GM18870 (cell line): ENCODE measurements at regions not wholly inside any gene's neighbourhood (a gene's known extent, or its start where the extent isn't known, plus 50 kb on each side); places are given as distances from the start of the nearest gene placed in this dataset.
A peak's percentile ranks its signal among the peaks of the same experiment; 100 is the strongest.
"Not testable (repeated sequence)": the region's sequence is repeated elsewhere in the genome, so short reads cannot be mapped to it uniquely, and the experiment has no call there.

Experiments
- ATAC-seq: cut with Tn5 transposase; IDR thresholded peaks from one replicate; pipeline ENCODE4 v1.9.1; 2021; ENCODE audit warnings: moderate library complexity; ENCODE audit not compliant: unreplicated experiment

DNA sequence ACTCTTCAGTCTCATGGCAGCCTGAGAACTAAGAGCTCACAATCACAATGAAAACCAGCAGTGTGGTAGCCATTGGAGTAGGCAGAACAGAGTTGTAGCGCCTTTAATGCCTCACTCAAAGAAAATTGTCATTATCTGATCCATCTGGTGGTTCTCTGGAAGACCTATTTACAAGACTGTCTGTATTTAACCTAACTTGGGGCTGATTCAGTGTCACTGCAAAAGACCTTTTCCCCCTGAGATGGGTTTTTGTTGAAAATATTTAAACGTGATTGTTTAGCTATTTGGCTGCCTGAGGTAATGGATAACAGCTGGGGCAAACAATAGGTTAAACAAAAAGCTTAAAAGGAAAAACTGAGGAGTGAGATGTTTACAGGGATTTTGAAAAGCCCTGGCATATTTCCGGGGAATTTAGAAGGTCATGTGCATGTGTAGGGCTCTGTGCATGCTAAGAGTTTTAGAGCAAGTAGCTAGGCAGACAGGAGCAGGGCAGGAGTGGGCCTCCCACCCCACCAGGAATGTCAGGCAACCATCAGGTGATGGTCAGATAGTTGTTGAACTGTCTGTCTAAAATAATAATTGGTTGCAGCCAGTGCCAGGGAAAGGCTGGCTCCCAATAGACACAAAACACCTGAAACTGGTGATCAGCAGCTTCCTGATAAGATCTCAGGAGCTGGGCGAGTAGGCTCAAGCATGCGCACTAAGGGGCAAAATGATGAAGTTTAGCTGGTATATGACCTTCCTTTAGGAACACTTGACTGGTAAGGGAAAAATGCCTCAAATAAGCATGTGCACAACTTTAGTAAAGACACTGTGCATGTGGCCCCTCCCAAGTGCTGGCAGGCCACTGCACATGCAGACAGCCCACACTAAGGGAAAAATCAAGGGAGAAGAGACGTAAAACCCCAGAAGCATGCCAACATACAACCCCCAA is 70.8 kb upstream of the AKIRIN2 start:
- no peak for ATAC-seq

DNA sequence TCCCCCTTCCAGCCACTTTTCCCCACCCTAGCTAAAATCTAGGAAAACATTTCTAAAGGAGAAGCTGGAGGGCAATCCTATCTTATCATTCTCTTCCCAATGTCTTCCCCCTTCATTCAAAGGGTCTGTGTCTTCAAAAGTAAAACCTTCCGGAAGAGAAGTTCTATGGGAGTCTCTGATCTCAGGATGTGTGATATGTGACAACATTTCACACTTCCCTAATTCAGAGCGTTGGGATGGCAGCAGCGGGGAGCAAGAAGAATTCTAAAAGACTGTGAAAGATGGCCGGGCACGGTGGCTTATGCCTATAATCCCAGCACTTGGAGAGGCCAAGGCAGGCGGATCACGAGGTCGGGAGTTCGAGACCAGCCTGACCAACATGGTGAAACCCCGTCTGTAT is 65.4 kb upstream of the AKIRIN2 start:
- ATAC-seq = no peak

DNA sequence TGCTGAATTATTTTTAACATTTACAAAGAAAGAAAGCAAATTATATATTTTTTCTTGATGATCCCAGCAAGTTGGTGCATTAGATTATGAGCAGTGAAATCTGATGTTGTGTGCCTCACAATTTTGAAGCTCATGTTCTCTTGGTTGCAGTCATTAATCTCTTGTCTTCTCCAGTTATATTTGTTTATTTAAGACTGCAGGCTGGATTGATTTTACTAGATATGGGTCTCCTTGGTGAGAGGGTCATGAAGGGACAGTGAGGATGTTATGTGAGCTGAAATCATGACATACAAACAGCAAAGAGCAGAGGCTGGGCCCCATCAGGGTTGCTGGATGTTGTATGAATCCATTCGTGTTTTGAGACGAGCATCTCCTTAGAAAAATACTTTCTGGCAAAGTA is 64.2 kb upstream of the AKIRIN2 start:
- no peak for ATAC-seq

DNA sequence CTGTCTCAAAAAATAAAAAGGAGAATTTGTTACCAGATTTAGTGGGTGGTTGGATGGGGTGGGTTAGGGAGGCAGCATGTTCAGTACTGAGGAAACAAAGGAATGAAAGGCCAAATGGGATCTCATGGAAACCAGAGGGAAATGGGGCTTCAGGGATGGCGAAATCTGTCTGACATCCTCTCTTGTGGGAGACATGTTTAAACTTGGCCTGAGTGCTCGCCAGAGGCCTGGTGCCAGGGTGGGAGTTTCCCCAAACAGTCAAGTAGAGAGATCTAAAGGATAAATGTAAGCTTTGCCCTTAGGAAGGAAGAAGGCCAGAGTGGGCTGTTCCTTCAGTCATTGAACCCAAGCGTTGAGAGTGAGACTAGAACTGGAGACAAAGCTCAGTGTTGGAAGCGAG is 61.9 kb upstream of the AKIRIN2 start:
- no peak for ATAC-seq

DNA sequence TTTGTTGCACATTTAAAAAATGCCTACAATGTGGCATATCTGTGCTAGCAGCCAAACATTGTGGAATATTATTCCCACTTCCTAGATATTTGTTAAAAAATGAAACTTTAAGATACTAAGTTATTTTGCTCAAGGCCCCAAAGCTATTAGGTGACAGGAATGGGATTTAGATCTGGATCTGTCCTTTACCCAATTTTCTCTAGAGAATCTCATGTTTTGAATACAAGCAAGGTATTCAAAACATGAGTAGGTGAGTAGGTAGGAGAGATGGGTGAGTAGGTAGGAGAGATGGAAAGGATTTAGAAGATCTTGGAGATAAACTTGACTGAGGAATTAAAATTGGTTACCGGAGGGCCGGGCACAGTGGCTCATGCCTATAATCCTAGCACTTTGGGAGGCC is 61.2 kb upstream of the AKIRIN2 start:
- no peak for ATAC-seq

DNA sequence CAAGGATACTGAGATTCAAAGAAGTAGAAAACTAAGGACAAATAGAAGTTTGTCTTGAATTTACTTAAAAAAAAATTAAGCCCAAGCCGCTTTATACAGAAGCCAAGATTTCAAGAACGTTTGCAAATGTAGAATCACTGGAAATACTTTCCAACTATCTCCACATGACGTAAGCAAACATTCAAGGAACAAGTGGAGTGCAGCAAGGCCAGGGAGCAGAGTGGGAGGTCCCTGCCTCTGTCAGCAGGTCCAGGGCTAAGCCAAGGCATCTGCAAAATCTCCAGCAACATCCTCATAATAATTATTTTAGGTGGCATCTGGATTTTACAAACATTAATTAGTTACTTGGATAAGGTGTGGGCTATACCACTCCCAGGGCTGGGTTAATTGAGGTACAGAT is 60.1 kb upstream of the AKIRIN2 start:
- no peak for ATAC-seq

DNA sequence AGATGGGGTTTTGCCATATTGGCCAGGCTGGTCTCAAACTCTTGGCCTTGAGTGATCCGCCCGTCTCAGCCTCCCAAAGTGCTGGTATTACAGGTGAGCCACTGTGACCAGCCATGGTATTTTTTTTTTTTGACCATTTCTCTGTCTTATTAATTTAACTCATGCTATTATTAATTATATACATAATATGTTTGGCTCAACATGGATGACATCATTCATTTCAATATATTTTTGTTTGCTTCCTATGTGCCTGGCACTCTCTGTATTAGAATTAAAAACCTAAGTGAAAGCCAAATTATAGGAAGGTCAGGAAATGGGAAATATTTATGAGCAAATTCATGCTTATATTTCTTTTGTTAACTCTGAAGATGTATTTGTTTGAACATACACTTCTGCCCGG is 55.8 kb upstream of the AKIRIN2 start:
- ATAC-seq = no peak

DNA sequence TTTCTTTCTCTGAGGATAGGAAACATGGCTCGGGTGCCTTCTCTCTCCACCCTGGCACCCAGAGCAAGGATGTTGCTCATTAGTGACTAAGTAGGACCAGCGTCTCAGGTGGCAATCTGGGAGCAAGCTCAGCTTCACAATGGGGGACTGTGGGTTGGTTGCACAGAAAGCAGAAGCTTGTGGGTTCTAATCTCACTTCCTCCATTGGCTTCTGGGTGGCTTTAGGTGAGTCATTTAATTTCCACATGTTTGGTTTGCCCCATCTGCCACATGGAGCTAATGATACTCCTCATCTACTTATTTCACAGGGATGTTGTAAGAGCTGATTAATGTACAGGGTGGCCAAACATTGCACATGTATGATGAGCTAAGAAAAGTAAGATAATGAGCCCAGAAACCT is 54.8 kb upstream of the AKIRIN2 start:
- peak; percentile 95 for ATAC-seq

DNA sequence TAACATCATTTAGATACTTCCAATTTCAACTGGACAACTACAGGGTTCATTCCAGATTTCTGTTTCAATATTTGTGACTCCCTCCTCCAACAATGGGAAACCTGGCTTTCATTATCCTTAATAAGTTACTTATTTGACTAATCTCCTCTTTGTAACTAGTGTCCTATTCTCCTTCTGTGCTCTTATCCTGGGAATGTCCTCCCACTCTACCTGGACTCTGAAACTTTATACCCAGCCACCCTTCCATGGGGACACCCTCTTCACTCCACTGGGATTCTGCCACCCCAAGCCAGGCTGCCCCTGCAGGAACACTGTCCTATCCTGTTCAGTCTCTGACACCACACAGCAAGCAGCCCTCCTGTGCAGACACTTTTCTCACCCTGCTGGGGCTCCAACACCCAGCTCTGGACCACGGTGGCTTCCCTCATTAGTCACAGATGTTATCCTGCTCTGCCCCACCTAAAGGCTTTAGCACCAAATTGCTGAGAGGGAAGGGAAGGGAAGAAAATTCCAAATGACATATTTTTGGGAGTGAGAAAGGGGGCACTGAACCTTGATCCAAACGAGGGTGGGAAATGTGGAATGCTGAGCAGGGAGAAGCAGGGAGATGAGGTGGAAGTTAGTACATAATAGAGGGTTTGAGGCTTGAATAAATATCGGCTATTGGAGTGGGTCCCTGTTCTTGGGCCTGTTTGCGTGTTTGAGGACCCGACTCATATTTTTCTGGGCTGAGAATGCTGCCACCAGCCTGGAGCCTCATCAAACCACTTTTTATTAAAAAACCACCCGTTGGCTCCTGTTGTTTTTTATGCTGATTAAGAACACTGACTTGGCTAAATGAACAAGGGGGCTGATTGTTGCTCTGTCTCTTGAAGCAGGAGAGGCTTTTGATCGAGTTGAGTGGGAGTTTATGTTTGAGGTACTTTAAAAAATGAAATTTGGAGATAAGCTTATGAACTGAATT is 54.0 kb upstream of the AKIRIN2 start:
- ATAC-seq = no peak

DNA sequence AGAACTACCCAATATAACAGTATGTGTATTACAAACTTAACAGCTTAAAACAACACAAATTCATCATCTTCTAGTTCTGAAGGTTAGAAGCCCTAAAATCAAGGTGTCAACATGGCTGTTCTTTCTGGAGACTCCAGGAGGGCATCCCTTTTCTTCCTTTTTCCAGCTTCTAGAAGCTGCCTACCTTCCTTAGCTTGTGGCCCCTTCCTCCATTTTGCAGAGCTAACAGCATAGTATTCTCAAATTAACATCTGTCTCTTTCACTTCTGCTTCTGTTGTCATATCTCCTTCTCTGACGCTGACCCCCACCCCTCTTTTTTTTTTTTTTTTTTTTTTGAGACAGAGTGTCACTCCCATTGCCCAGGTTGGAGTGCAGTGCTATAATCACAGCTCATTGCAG is 52.8 kb upstream of the AKIRIN2 start:
- no peak for ATAC-seq

DNA sequence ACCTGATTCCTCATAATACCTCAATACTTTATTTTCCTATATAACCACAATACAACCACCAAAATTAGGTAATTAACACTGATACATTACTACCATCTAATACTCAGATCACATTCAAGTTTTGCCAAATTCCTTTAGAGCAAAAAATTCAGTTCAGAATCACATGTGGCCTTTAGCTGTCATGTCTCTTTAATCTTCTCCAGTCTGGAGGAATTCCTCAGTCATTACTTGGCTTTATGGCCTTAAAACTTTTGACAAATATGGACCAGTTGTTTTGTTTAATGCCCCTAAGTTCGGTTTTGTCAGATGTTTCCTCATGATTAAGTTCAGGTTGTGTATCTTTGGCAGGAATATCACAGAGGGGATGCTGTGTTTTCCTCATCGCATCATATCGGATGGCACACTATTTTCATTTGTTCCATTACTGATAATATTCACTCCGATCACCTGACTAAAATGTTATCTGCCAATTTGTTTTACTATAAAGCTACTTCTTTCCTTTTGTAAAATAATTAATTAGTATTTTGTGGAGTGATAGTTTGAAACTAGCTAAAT is 51.2 kb upstream of the AKIRIN2 start:
- ATAC-seq = no peak

DNA sequence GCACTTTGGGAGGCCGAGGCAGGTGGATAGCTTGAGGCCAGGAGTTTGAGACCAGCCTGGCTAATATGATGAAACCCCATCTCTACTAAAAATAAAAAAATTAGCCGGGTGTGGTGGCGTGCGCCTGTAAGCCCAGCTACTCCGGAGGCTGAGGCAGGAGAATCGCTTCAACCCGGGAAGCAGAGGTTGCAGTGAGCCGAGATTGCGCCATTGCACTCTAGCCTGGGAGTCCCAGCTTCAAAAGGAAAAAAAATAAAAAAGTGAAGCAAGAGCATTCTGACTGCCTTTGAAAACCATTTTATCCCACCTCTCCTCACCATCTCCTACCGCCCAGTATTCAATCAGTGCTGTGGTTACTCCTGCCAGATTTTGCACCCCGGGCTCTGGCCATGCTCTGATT is 50.5 kb upstream of the AKIRIN2 start:
- ATAC-seq = not testable (repeated sequence)
